AG08396 (cell line): ENCODE measurements at regions not wholly inside any gene's neighbourhood (a gene's known extent, or its start where the extent isn't known, plus 50 kb on each side); places are given as distances from the start of the nearest gene placed in this dataset.
"Not testable (repeated sequence)": the region's sequence is repeated elsewhere in the genome, so short reads cannot be mapped to it uniquely, and the experiment has no call there.

Experiments used
- DNase-seq: peaks from one replicate; pipeline ENCODE4 v3.0.0; 2012; ENCODE audit warnings: low spot score, mixed read lengths

DNA sequence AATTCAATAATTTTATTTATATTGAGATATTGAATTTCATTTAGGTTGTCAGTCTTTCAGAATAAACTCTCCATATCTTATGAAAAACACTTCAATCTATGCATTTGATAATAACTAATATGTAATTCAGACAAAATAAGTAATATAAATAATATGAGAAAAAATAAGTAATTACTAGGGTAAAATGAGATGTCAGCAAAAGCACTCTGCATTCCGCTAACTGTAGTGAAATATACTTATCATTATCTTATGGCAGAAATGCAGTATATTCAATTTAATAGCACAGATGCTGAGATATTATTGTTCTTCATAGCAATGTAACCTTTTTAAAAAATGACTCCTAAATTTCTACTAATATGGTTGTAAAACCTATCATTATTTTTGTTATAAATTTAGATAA lies 606.2 kb upstream of the VRK2 start:
- DNase-seq, result no peak

DNA sequence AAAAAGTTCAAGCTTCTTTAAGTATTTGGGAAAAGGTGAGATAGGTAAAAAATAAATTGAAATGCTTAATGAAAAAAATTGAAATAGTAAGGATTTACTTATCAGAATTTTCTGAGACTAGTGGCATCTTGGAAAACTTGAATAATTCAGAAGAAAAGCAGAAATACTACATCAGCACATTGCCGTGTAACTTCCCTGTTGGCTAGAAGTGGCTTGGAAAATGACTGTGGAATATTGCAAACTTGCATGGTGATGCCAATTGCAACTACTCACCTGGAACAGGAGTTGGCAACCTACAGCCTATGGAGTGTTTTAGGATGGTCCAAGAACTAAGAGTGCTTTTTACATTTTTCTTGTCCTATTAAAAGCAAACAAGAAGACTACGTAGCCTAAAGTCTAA lies 603.5 kb upstream of the VRK2 start:
- DNase-seq, result no peak

DNA sequence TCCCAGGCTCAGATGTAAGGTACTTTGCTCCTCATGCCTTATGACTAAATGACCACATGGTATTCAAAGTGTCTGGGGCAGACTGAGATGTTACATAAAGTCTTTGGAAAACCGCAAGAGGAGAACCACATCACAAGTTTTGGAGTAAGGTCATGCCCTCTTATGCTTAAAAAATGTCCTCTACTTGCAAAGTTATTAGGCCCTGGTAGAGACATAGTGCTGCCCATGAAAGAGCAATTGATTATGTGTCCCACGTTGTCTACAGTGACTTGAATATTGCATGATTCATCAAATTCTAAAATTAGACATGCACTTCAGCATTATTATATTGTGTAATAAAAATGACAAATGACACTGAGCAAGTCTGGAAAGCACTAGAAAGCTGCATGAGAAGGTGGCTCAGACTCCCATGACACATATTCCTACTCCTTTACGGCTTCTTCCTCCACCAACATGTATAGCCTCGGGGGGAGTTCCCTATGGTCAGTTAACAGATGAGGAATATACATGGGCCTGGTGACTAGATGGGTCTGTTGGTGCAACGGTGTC lies 602.6 kb upstream of the VRK2 start:
- DNase-seq, result no peak

DNA sequence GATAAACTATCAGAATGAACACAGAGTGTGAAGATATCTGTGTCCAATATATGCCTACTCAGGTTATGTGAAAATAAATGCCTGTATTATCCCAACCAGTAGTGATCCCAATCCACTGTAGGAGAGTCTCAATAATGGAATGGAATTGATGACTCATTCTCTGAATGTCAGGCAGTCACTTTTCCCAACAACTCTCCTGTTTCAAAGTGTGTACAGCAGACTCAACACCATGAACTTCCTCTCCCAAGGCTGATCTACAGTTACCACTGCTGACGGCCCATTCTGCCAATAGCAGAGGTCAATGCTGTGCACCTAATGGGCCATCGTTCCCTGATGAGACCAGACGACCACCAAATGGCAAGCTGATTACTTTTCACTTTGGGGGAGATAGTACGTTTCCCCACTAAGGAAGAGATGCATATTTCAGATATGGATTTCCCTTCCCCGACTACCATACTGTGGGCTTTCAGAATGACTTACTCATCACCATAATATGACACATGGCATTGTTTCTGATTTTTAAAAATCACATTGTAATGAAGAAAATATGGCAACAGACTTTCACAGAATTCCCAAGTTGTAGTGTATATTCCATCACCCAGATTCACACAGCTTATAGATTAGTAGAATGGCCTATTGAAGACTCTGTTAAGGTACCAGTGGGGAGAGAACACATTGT lies 601.7 kb upstream of the VRK2 start:
- no peak for DNase-seq

DNA sequence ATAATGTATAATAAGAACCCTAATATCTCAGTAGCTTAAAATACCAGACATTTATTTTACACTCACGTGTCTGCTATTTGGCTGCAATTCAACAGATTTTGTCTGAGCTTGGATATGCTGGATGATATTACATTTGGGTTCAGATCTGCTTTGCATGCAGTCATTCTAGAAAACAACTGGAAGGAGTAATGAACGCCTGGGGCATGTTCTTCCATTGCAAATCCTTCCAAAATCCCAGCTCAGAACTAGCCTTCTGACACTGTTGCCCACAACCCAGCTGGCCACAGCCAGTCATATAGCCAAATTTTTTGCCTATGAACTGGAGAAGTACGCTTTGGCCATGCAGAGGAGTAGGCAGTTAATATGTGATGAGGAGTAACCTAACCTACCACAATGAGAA lies 597.8 kb upstream of the VRK2 start:
- no peak for DNase-seq

DNA sequence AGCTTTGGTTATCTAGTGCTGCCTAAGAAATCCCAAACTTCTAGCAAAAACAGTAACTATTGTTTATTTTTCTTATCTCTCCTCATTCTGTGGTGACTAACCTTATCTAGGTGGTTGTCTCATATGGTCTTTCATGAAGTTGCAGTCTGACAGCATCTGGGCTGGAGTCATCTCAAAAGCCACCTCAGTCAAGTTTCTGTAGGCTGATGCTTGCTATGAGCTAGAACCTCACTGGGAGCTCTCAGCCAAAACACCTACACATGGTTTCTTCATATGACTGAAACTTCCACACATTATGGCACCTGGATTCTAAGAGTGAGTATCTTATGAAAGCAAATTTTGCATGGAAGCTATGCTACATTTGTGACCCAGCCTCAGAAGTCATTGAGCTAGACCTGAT lies 596.4 kb upstream of the VRK2 start:
- no peak for DNase-seq

DNA sequence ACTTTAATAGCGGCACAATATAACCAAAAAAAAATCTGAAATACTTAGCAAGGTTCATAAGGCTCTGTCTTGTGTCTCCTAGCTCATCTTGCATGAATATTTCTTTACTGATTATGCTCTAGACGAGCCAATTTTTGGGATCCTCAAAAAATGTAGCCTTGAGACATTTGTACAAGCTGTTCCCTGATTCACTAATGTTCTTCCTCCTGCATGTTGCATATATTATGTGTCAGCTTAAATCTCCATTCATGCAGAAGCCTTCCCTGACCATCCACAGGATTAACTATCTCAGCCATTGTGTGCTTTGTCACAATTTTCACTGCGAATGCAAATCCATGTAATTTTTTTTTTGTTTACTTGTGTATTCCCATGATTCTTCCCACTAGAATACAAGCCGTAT lies 594.0 kb upstream of the VRK2 start:
- DNase-seq, result no peak

DNA sequence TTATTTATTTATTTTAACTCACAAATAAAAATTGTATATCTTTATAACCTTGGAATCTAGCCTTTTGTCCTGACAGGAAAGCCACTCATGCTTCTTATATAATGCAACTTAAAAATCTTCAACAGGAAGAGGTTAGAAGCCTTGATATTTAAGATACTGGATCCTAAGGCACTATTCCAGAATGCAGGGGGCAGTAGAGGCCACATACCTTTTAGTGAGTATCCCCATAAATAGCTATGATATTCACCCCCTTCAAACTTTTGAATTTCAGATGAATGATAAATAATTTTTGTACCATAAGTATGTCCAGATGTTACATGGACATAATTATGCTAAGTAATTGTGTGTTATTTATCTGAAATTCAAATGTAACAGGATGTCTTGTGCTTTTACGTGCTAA lies 592.7 kb upstream of the VRK2 start:
- no peak for DNase-seq

DNA sequence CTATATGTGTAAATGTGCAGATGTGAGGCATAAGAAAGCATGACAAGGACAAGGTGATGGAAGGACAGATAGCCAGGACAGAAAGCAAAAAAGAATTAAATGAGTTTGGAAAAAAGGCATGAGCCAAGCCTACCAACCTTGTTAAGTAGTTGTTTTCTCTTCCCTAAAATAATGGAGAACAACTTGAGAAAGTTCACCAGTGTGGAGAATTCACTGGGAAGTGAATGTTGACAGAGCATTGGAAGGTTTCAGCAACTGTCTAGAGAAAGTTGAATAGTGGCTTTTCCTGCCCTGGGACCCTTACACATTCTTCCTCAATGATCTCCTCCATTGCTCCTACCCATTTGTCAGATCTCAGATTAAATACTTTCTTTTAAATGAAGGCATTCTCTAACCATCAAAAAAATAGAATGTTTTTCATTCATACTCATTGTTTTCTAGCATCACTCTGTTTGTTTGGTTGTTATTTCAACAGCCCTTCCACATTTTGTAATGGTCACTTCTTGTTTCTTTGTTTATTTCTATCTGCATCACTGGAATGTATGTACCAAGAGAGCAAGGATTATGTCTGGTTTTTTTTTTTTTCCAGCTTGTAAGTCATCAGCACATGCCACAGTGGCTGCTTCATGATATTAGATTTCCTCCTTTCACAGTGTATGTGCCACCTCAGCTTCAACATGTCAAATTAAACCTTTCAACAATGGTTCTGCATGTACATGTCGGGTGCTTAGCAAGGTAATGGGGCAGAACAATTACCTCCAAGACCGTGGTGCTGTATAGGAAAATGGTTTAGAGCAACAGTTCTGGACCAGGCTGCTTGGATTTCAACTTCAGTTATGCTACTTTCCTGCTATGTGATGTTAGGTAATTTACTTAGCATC lies 586.0 kb upstream of the VRK2 start:
- no peak for DNase-seq

DNA sequence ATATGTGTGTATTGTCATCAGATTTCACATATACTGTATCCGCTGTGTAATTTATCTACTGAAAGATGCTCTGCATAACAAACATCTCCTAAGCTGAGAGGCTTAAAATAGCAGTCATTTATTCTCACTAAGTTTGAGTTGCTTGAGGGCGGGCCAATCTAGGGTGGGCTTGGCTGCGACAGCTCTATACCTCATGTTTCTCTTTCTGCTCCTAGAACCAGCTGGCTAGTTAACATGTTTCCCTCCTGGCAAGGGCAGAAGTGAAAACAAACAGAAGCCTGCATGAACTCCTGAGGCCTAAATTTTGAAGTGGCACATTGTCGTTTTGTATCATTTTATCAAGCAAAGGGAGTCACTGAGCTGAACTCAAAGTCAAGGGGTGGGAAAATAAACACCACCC lies 585.0 kb upstream of the VRK2 start:
- no peak for DNase-seq

DNA sequence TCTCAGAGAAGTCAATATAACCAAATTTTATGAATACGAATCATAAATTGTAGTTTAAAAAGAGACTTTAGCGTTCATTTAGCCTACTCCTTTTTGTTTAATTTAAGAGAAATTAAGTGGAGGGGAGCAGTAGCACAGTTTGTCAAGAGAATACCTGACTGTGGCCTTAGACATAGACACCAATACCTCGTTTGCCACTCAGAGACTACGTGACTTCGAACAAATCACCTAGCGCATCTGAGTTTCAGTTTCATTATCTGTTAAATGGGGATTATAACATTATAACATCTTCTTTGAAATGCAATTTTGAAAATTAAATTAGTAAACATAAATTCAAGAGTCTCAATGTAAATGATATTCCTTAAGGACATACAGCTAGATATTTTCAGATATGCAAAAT lies 581.5 kb upstream of the VRK2 start:
- DNase-seq, result no peak

DNA sequence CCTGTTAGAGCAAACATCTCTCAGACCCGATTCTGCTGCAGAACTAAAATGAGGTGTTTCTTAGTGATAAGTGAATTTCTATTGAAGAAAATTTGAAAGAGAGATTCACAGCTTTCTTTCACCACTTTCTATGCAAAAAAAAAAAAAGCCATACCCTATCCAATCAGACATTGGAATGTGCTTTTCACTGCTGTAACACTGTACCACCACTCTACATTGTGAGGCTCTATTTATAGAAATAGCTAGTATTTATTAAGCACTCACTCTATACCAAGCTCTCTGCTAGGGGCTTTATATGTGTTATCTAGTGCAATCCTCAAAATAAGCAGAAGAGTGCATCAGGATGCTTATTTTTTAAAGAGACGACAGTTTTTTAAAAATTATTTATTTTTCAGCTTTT lies 580.6 kb upstream of the VRK2 start:
- DNase-seq, result no peak

DNA sequence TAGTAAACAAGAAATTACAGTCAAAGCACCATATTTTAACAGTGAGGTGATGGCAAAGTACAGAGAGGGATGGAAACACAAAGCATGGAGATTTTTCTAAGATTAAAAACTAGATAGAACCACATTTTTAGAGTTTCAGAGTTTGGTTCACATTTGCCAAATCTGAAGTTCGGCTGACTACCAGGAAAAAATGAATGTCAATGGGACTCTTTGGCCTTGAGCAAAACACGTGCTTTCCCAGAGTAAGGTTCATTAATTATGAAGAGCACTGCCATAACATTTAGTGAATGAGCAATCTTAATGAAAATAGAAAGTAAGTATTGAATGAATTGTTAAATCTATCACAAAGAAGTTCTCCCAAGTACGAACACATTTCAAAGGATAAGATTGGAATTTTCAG lies 571.2 kb upstream of the VRK2 start:
- DNase-seq, result no peak

DNA sequence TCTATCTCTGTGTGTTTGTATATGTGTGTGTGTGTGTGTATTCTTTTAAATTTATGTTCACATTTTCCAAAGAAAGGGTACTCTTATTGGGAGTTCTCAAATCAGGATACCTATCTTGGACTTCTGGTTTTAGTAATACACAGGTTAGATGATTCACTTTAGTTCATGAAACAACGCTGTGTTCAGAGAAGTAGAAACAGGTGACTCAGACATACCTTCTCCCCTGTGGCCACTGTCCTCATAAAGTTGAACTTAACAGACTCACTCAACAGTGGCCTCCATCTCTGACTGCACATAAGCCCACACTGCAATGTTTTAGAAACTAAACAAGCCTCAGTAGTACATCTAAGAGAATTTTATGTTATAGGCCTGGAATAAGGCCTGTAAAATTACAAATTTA lies 566.6 kb upstream of the VRK2 start:
- no peak for DNase-seq

DNA sequence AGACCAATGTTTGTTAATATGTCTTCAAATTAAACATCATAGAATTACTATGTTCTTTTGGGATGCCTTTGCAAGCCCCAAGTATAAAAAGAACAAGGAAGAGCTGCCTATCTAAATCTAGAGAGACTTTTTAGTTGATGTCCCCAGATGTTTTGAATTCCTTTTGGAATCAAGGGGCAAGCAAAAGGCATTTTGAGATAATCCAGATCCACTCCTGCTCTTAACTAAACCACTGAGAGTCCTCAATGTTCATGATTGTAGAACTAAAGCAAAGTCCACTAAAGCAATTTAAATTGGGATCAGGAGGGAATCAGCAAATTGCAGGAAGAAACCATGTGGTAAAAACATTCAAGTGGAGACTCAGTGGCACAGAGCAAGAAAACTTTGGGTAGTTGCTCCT lies 558.5 kb upstream of the VRK2 start:
- no peak for DNase-seq

DNA sequence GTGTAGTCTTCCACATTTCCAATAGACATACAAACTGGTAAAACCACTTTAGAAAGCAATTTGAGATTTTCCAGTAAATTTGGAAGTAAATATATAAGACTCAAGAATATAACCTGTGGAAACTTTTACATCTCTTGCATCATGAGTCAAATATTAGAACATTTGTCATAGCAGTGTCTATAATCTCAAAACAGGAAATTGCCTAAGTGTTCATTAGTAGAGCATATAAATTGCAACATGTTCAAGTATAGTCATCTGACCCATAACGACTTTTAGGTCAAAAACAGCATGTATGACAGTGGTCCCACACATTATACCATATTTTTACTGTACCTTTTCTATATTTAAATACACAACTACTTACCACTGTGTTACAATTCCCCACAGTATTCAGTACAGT lies 555.9 kb upstream of the VRK2 start:
- DNase-seq, result no peak

DNA sequence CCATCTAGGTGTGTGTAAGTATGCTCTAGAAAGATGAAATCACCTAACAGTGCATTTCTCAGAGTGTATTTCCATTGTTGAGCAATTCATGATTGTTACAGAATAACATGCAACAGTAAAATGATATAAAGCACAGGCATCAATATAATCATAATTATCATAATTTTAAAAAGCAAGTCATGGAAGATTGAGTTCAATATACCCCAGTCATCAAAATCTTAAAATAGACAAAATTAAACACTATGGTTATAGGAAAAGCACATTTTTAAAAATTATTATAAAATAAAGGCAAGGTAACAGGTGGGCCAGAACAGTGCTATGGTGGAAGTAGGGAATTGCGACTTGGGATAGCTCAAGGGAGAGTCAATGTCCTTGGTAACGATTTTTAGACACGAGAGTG lies 555.4 kb upstream of the VRK2 start:
- no peak for DNase-seq

DNA sequence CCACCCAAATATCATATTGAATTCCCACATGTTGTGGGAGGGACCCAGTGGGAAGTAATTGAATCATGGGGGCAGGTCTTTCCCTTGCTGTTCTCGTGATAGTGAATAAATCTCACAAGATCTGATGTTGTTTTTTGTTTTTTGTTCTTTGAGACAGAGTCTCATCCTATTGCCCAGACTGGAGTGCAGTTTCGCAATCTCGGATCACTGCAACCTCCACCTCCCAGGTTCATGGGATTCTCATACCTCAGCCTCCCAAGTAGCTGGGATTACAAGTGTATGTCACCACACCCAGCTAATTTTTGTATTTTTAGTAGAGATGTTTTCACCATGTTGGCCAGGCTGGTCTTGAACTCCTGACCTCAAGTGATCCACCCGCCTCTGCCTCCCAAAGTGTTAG lies 552.6 kb upstream of the VRK2 start:
- not testable (repeated sequence) for DNase-seq

DNA sequence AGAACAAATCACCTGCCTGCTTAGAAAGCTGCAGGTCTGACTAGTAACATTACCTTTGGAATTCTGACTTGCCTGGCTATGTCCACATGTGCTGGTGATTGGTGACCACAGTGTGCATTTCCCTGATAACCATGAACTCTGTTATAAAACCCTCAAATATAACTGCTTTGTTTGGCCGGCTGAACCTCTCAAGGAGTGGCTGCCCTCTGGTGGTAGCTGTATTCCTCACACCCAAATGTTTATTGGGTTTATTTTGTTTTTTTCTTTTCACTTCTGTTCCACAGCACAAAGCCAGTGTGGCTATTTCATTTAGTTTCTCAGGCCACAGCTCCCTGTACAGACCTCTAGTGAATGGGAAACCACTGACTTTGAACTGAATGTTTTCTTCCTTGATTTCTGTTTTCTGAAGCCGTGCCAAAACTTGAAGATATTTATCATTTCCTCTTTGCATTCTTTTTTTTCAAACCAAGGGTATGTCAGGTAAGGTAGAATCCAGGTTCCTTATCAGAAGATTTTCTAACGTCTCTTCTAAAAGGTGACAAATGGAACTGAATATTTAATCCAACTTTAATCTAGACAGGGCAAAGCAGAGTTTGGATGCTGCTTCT lies 549.0 kb upstream of the VRK2 start:
- DNase-seq, result peak; percentile 30

DNA sequence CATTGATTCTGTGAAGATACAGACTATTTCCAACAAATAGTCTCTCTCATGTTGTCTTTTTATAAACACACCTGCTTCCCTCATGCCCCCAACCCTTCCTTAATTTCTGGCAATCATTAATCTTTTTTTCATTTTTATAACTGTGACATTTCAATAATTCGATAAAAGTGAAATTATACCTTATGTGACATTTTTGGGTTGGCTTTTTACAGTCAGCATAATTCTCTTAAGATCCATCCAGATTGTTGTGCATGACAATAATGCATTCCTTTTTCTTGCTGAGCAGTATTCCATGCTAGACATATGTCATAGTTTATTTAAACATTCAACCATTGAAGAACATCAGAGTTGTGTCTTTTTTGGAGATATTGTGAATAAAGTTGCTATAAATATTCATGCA lies 541.8 kb upstream of the VRK2 start:
- DNase-seq, result no peak

DNA sequence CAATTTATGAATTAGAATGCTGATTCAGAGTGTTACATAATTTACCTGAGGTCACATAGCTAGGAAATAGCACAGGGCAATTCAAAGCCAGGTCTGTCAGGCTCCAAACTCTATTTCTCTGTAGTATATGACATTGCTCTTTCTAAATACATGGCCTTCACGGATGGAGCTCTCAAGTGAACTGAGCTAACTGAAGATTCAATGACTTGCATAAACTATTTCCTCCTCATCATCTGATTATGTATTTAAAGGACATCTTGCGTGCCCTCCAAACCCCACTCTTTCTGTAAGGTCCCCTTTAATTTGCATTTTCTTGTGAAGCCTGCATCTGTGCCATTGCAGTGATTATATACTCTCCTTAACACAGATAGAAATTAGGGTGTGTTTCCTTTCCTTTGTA lies 537.4 kb upstream of the VRK2 start:
- DNase-seq, result no peak

DNA sequence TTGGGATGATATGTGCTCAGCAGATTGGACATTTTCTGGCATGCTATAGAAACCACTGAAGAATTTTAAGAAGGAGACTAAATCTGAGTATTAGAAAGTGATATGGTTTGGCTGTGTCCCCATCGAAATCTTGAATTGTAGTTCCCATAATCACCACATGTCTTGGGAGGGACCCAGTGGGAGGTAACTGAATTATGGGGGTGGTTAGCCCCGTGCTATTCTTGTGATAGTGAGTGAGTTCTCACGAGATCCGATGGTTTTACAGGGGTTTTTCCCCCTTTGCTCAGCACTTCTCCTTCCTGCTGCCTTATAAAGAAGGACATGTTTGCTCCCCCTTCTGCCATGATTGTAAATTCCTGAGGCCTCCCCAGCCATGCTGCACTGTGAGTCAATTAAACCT lies 535.9 kb upstream of the VRK2 start:
- no peak for DNase-seq

DNA sequence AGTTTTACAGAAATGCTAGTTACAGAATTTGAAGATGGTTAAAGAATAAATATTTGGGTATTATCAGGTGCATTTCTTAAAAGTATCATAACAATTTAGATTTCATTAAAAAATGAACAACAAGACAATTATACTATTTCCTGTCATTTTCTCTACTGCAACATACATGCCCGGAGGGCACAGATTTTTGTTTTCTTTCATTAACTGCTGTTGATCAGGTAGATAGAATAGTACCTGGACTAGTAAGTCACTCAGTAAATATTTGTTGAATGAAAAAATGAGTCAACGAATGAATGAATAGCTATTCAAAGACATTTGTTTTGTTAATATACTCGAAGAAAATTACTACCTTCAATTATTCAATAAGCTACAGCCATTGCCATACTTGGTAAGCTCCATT lies 531.2 kb upstream of the VRK2 start:
- DNase-seq, result no peak
